GM18505 (cell line): ENCODE measurements at regions not wholly inside any gene's neighbourhood (a gene's known extent, or its start where the extent isn't known, plus 50 kb on each side); places are given as distances from the start of the nearest gene placed in this dataset.

Source experiments
- ATAC-seq: cut with Tn5 transposase; IDR thresholded peaks from one replicate; pipeline ENCODE4 v1.9.1; 2021; ENCODE audit not compliant: unreplicated experiment
- POLR2A ChIP-seq: IDR thresholded peaks from 4 replicates; pipeline ENCODE4 v1.6.1; 2011; ENCODE audit warnings: borderline replicate concordance; ENCODE audit not compliant: insufficient read depth, insufficient read length; ENCODE audit errors: extremely low read depth

- ATAC-seq = no peak
- TF ChIP-seq POLR2A = no peak
These were observed 61.2 kb upstream of the TOM1L1 start for GRCh38 chr17:54839447-54839846.

- TF ChIP-seq POLR2A = no peak
- ATAC-seq = no peak
These were observed 59.6 kb upstream of the TOM1L1 start for GRCh38 chr17:54840885-54841591.

- no peak for ATAC-seq
- TF ChIP-seq POLR2A = no peak
These were observed 59.0 kb upstream of the TOM1L1 start for GRCh38 chr17:54841656-54842055.

- ATAC-seq = no peak
- no peak for TF ChIP-seq POLR2A
These were observed 56.4 kb upstream of the TOM1L1 start for GRCh38 chr17:54844233-54844632.

GRCh38 chr17:54848368-54848987 lies 52.2 kb upstream of the TOM1L1 start:
- TF ChIP-seq POLR2A = no peak
- no peak for ATAC-seq

GRCh38 chr17:54849660-54850059 lies 51.0 kb upstream of the TOM1L1 start:
- ATAC-seq = no peak

More at GRCh38 chr17:54849660-54850059, 51.0 kb upstream of the TOM1L1 start:
- TF ChIP-seq POLR2A = no peak
